ENCODE measurements at regions not wholly inside any gene's neighbourhood (a gene's known extent, or its start where the extent isn't known, plus 50 kb on each side); places are given as distances from the start of the nearest gene placed in this dataset.

DNA sequence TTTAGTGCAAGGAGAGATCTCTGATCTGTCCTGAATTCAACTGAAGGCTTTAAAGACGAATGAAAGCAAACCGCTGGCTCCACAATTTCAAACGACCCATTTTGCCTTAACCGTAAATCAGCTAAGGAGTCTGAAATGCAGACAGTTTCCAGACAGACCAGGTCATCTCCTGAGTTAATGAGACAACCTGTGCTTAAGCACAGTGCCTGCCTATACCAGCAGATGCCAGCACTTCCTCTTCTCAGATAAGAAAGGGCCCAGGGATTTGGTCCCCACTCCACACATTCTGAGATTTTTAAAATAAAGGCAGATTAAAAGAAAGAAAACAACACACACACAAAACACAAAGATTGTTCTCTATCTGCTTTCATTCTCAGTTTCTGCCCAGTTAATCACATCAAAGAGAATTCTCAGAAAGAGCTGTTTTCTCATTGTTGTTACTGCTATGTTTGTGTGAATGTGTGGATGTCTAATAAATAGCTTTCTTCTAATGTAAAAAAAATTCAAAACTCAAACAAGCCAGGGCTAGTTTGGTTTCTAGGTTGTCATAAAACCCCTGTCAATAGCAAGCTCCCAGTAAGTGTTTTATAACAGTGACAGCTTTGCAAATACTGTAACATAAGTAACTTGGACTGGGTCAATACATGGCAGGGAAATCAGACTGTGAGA is 157.7 kb upstream of the SLC24A2 start:
- intact Hi-C loops (cut with micrococcal nuclease) = loop anchor here (1.0 to 5.0 kb wide), 4 partner anchors 96 to 995 kb away; no protein-coding TSS in a partner anchor

- intact Hi-C loops (cut with micrococcal nuclease) = no loop called here
These were observed 153.0 kb upstream of the SLC24A2 start for GRCh38 chr9:19941874-19942273.

GRCh38 chr9:19940811-19941535 is 152.1 kb upstream of the SLC24A2 start:
- intact Hi-C loops (cut with micrococcal nuclease) = no loop called here

DNA sequence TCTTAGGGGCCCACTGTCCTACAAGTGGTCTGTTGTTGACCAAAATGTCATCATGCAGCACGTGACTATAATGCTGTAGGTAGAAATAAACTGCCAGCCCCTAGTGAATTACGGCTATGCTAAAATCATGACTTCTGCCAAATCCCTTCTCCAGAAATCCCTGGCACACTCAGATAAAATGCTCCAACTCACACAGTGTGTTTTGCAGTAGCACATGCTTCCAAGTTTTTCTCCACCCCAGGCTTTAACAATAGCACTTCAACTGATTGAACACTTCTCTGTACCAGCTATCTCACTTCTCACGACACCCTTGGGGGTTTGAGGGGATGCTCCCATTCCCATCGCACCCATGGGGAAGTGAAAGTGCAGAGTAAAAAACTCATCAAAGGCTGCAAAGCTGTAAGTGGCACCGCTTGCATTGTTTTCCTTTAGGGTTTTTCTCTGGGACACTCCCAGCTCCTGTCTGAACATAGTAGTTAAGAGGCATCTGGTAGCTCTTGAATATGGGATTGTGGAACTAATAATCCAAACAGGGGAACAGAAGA is 151.0 kb upstream of the SLC24A2 start:
- intact Hi-C loops (cut with micrococcal nuclease) = no loop called here

GRCh38 chr9:19938990-19939733 is 150.3 kb upstream of the SLC24A2 start:
- intact Hi-C loops (cut with micrococcal nuclease) = no loop called here

- intact Hi-C loops (cut with micrococcal nuclease) = no loop called here
These were observed 148.3 kb upstream of the SLC24A2 start for GRCh38 chr9:19937121-19937520.

GRCh38 chr9:19936598-19936997 is 147.8 kb upstream of the SLC24A2 start:
- intact Hi-C loops (cut with micrococcal nuclease) = no loop called here

- intact Hi-C loops (cut with micrococcal nuclease) = no loop called here
These were observed 146.6 kb upstream of the SLC24A2 start for GRCh38 chr9:19935422-19935821.

- intact Hi-C loops (cut with micrococcal nuclease) = no loop called here
These were observed 145.5 kb upstream of the SLC24A2 start for GRCh38 chr9:19934301-19934871.

GRCh38 chr9:19931098-19931890 is 142.5 kb upstream of the SLC24A2 start:
- intact Hi-C loops (cut with micrococcal nuclease) = no loop called here

DNA sequence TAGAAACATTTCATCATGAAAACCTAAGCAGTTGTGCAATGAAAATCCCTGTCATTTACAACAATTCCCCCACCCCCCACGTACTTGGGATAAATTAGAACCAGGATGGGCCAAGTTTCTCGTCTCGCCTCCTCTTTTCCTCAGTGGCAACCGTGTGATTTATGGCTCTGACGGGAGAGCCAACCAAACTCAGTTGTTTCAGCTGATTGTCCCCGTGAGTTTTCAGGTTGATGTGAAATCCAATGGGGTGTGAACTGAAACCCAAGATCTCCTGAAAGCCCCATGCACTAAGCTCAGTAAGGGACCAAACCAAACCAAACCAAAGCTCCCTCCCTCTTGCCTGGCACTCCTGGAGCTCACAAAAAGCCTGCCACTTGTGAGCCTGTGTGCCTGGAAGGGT is 138.7 kb upstream of the SLC24A2 start:
- intact Hi-C loops (cut with micrococcal nuclease) = loop anchor here (2.0 to 10.0 kb wide), 8 partner anchors 71 to 1387 kb away; no protein-coding TSS in a partner anchor

DNA sequence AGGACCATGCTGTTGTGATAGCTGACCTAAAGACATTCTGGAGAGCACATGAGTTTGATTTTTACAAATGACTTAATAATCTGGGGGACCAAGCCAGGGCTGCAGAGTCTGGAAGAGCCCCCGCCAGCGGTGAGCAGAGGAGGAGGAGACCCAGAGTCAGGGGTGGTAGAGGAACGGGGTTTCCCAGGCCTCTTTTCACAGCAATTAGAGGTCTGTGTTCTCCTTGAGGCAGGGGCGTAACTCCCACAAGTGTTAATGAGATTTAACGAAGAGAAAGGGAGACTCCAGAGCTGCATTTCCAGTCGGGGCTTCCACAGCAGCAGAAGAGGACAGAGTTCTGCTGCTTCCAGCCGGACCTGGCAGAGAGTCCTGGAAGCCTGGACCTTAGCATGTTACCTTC is 137.9 kb upstream of the SLC24A2 start:
- intact Hi-C loops (cut with micrococcal nuclease) = loop anchor here (1.0 to 10.0 kb wide), 20 partner anchors 72 to 1388 kb away; partner anchors contain the start of genes FOCAD and HACD4

DNA sequence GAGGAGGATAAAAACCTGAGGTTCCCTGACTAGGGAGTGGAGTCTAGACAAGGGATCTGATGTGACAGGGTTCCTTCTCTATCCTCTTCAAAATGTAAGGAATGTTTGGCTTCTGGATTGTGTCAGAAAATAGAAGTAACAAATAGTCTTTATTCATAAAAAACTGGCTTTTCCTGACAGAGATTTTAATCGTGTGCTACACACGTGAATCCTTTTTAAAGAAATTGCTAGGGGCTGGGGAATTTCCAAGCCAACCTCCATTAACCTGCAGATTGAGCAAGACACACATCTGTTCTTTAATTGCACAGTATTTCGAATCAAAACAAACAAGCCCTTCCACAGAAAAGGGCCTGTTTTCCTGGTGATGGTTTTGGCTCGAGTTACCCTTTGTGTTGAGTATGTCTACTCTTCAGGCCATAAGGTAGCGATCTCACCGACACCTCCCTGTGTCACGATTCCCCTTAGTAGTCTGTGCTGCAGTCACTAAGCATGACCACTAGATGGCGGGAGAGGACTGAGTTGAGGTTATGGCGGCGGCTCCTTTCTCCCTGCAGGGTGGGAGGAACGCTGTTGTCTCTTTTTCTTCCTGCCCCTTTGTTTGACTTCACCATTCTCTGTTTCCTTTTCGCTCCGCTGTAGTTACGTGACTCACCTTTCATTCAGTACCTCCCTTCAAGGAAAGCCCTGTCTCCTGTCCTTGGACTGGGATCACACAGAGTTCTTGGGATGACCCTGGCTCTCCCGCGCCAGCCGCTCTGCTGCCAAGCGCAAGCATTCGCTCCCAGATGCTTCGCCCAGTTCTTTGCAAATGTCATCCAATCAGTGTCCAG is 137.1 kb upstream of the SLC24A2 start:
- intact Hi-C loops (cut with micrococcal nuclease) = loop anchor here (1.0 to 10.0 kb wide), 20 partner anchors 73 to 1389 kb away; partner anchors contain the start of genes FOCAD and HACD4

GRCh38 chr9:19924080-19924479 is 135.2 kb upstream of the SLC24A2 start:
- intact Hi-C loops (cut with micrococcal nuclease) = loop anchor here (10.0 kb wide), 1 partner anchor 1391 kb away; no protein-coding TSS in a partner anchor

DNA sequence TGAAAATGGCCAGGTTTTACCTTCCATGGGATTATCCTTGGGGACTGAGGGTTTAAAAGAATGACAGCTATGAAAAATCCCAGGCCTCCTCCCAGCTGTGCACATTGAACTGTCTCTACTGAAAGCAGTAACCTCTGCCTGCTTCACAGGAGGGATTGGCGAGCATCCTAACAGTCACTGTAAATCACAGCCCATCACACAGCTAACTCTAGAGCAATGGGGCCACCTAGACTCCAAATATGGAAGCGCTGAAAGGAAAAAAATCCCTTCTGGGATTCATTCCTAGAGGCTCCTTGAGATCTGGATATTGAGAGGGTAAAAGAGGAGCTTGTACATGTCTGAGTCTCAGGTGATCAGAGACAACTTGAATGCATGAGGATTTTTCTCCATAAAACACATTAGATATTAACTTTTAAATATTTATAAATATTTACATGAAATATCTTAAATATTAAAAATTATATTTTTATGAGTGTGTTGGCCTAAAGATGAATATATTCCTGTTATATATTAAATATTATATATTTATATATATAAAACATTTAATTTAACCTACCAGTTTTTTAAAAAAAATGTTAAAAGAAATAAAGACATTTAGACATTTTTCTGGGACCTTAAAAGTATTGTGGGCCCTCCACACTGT is 133.8 kb upstream of the SLC24A2 start:
- intact Hi-C loops (cut with micrococcal nuclease) = loop anchor here (1.0 to 10.0 kb wide), 2 partner anchors 429 to 1392 kb away; no protein-coding TSS in a partner anchor

DNA sequence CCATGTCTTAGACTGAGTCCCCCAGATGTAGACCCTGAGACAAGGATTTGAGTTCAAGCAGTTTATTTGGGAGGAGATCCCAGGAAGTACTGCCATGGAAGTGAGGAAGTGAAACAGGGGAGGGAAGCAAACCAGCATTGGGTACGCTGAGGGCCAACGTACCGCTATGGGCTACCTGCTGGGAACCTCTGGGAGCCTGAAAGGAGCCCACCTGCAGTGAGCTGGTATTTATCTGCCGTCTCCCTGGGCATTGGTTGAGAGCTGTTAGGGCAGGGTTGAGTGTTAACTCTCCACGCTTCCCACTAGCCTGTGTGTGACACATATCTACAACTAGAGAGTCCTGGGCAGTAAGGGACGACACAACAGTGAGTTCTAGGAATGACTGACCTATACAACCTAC is 131.6 kb upstream of the SLC24A2 start:
- intact Hi-C loops (cut with micrococcal nuclease) = loop anchor here (10.0 kb wide), 1 partner anchor 1394 kb away; no protein-coding TSS in a partner anchor

GRCh38 chr9:19918630-19919029 is 129.8 kb upstream of the SLC24A2 start:
- intact Hi-C loops (cut with micrococcal nuclease) = no loop called here

GRCh38 chr9:19914044-19914443 is 125.2 kb upstream of the SLC24A2 start:
- intact Hi-C loops (cut with micrococcal nuclease) = no loop called here

DNA sequence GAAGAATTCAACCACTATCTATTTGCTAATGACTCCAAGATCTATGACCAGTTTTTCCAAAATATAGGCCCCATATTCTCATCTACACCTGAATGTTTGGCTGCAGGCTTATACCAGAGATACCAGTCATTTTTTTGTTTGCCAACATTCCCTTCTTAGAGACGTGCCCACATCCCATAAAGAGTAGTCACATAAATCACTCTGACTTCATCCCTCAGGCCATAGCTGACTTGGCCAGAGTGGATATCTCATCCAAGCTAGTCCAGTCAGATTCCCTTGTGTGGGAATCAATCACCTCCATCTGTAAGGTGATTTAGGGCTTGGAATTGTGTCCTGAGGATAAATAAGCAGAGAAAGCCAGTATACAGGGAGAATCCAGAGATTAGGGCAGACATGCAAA is 124.3 kb upstream of the SLC24A2 start:
- intact Hi-C loops (cut with micrococcal nuclease) = no loop called here

All from T-helper 1 cell treated with Interleukin-12 subunit alpha and Interleukin-12 subunit beta and Interleukin-4 antibody, amounts not matched to agents 30 ng/mL and 1 ng/mL, for 36 hours (primary cell).